ENCODE measurements at regions not wholly inside any gene's neighbourhood (a gene's known extent, or its start where the extent isn't known, plus 50 kb on each side); places are given as distances from the start of the nearest gene placed in this dataset.

DNA sequence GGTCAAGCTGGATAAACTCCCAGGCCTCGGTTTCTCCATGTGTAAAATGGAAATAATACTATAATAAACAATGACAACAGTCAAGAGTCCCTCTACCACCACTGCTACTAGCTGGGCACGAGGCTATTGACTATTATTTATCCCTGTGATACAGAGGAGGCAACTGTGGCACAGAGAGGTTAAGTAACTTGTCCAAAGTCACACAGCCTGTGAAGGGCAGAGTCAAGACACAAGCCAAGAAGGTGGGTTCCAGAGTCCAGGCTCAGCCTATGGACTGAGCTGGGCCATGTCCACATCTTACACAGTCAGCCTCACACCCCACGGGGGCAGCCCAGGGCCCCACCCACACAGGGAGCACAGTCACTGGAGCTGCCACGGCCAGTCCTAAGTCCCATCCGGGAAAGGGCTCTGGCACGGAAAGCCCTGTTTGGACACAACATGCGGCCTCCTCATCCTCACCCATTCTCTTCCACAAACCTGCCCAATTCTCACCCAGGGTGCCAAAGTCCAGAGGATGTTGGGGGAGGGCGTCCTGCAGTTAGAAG lies 384.0 kb downstream of the SHANK2 start:
- Histone ChIP-seq H3F3A (ENCODE audit: insufficient read depth) (no peaks in the 10 kb centered on the region), H3K4me2 (ENCODE audit: low read depth, low read length, poor library complexity, severe bottlenecking) (no peak overlapping the region), H3K9ac (ENCODE audit: low read length) (no peak overlapping the region), H3K79me2 (ENCODE audit: insufficient read depth, low read length) (no peaks in the 10 kb centered on the region), H3K9me3 (ENCODE audit: insufficient read depth, low read length) (no peaks in the 10 kb centered on the region), H4K20me1 (ENCODE audit: low read depth, low read length) (no peaks in the 10 kb centered on the region), H3K9me2 (replicated peaks; ENCODE audit: insufficient read depth, low read length) (no peaks in the 10 kb centered on the region), H2AFZ (ENCODE audit: low read depth, low read length, severe bottlenecking) (no peak overlapping the region), H3K36me3 (ENCODE audit: low read length) (no peaks in the 10 kb centered on the region), H3K27ac (ENCODE audit: low read depth, low read length) (no peak overlapping the region), H3K27me3 (ENCODE audit: low read length) (no peaks in the 10 kb centered on the region), H3K4me3 (ENCODE audit: insufficient read depth, low read length, poor library complexity, severe bottlenecking) (no peak overlapping the region)
- TF ChIP-seq EZH2phosphoT487 (conservative IDR thresholded peaks at IDR 0.05; ENCODE audit: low read length) = no peak
- TF ChIP-seq, protein P1, sequence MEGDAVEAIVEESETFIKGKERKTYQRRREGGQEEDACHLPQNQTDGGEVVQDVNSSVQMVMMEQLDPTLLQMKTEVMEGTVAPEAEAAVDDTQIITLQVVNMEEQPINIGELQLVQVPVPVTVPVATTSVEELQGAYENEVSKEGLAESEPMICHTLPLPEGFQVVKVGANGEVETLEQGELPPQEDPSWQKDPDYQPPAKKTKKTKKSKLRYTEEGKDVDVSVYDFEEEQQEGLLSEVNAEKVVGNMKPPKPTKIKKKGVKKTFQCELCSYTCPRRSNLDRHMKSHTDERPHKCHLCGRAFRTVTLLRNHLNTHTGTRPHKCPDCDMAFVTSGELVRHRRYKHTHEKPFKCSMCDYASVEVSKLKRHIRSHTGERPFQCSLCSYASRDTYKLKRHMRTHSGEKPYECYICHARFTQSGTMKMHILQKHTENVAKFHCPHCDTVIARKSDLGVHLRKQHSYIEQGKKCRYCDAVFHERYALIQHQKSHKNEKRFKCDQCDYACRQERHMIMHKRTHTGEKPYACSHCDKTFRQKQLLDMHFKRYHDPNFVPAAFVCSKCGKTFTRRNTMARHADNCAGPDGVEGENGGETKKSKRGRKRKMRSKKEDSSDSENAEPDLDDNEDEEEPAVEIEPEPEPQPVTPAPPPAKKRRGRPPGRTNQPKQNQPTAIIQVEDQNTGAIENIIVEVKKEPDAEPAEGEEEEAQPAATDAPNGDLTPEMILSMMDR (IDR thresholded peaks at IDR 0.05; ENCODE audit: insufficient read depth, low read length, poor library complexity, severe bottlenecking) = no peak

DNA sequence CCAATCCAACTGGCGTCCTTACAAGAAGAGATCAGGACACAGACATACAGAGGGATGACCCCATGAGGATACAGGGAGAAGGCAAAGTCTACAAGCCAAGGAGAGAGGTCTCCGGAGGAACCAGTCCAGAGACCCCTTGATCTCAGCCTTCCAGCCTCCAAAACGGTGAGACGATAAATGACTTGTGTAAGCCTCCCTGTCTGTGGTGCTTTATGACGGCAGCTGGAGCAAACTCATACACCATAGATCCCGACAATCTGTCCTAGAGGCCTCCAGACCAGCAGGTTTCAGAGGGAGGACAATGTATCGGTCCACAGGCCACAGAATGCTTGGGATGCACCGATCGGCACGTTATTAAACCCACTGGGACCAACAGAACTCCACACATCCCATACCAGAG lies 383.3 kb downstream of the SHANK2 start:
- no peaks in the 10 kb centered on the region for H4K20me1 ChIP-seq (ENCODE audit: low read depth, low read length)
- H3K36me3 ChIP-seq (ENCODE audit: low read length) = no peaks in the 10 kb centered on the region
- H3K79me2 ChIP-seq (ENCODE audit: insufficient read depth, low read length) = no peaks in the 10 kb centered on the region
- no peaks in the 10 kb centered on the region for H3K9me3 ChIP-seq (ENCODE audit: insufficient read depth, low read length)
- H3F3A ChIP-seq (ENCODE audit: insufficient read depth) = no peaks in the 10 kb centered on the region
- no peak overlapping the region for H3K27ac ChIP-seq (ENCODE audit: low read depth, low read length)
- no peak overlapping the region for H3K4me3 ChIP-seq (ENCODE audit: insufficient read depth, low read length, poor library complexity, severe bottlenecking)
- H3K9ac ChIP-seq (ENCODE audit: low read length) = no peak overlapping the region
- H3K9me2 ChIP-seq (replicated peaks; ENCODE audit: insufficient read depth, low read length) = no peaks in the 10 kb centered on the region
- H2AFZ ChIP-seq (ENCODE audit: low read depth, low read length, severe bottlenecking) = no peak overlapping the region
- TF ChIP-seq EZH2phosphoT487 (conservative IDR thresholded peaks at IDR 0.05; ENCODE audit: low read length) = no peak
- TF ChIP-seq, protein P1 (IDR thresholded peaks at IDR 0.05; ENCODE audit: insufficient read depth, low read length, poor library complexity, severe bottlenecking) = no peak
- no peaks in the 10 kb centered on the region for H3K27me3 ChIP-seq (ENCODE audit: low read length)
- no peak overlapping the region for H3K4me2 ChIP-seq (ENCODE audit: low read depth, low read length, poor library complexity, severe bottlenecking)

DNA sequence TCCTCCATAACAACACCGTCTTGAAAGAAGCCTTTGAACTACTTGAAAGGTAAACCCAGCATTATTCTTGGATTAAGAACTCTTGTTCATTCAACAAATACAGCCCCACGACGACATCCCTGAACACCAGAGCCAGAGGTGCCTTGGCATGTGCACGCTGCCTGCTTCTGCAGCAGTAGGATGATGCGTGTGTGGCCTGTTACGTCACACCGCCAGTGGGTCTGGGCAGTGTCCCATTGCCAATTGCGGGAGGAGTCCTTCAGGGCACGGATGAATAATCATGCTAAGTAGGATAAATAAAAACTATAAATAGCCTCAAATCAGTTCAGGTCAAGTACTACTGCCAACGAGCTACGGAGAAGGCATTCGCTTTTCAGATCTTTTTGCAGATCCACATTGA lies 380.5 kb downstream of the SHANK2 start:
- Histone ChIP-seq H3K36me3 (ENCODE audit: low read length) (no peaks in the 10 kb centered on the region), H3K27me3 (ENCODE audit: low read length) (no peaks in the 10 kb centered on the region), H3K9me3 (ENCODE audit: insufficient read depth, low read length) (no peaks in the 10 kb centered on the region), H3K4me2 (ENCODE audit: low read depth, low read length, poor library complexity, severe bottlenecking) (no peak overlapping the region), H3K4me3 (ENCODE audit: insufficient read depth, low read length, poor library complexity, severe bottlenecking) (no peak overlapping the region), H2AFZ (ENCODE audit: low read depth, low read length, severe bottlenecking) (no peak overlapping the region), H3K9me2 (replicated peaks; ENCODE audit: insufficient read depth, low read length) (no peaks in the 10 kb centered on the region), H3K9ac (ENCODE audit: low read length) (no peak overlapping the region), H4K20me1 (ENCODE audit: low read depth, low read length) (no peaks in the 10 kb centered on the region), H3K79me2 (ENCODE audit: insufficient read depth, low read length) (no peaks in the 10 kb centered on the region), H3F3A (ENCODE audit: insufficient read depth) (no peaks in the 10 kb centered on the region), H3K27ac (ENCODE audit: low read depth, low read length) (no peak overlapping the region)
- TF ChIP-seq, protein P1 (IDR thresholded peaks at IDR 0.05; ENCODE audit: insufficient read depth, low read length, poor library complexity, severe bottlenecking) = no peak
